ENCODE measurements at regions not wholly inside any gene's neighbourhood (a gene's known extent, or its start where the extent isn't known, plus 50 kb on each side); places are given as distances from the start of the nearest gene placed in this dataset.

- TF ChIP-seq CTCF (IDR thresholded peaks at IDR 0.05) (no peak), POLR2A (IDR thresholded peaks at IDR 0.05) (no peak)
Measured at GRCh38 chr12:73964641-73965040, 573.0 kb upstream of the ATXN7L3B start.

Measured in testis (tissue), 2 donors.